ENCODE measurements at regions not wholly inside any gene's neighbourhood (a gene's known extent, or its start where the extent isn't known, plus 50 kb on each side); places are given as distances from the start of the nearest gene placed in this dataset.
"Not testable (repeated sequence)": the region's sequence is repeated elsewhere in the genome, so short reads cannot be mapped to it uniquely, and the experiment has no call there.

DNA sequence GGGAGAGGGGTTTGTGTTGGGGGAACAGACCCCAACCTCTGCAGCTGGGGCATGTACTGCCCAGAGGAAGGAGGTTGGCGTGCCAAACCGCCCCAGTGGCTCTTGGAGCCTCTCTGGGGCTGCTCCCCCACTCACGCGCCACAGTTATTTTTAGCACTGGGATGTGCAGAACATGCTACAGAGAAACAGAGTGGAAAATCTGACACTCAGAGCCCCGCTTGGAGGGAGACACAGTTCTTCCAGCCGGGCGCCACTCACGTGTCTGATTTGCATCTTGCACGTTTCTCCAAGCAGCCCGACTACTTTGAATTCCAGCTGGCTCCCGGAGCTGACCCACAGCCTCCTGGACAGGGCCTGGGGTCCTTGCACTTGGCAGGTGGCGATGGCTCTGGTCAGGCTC, 182.0 kb downstream of the RPS24 start:
- Histone ChIP-seq H3K27ac (peak overlapping the region; percentile 56 to 58), H3K4me3 (no peak overlapping the region)
- peak; percentile 88 for DNase-seq (ENCODE audit: low spot score)
- TF ChIP-seq, protein P1, sequence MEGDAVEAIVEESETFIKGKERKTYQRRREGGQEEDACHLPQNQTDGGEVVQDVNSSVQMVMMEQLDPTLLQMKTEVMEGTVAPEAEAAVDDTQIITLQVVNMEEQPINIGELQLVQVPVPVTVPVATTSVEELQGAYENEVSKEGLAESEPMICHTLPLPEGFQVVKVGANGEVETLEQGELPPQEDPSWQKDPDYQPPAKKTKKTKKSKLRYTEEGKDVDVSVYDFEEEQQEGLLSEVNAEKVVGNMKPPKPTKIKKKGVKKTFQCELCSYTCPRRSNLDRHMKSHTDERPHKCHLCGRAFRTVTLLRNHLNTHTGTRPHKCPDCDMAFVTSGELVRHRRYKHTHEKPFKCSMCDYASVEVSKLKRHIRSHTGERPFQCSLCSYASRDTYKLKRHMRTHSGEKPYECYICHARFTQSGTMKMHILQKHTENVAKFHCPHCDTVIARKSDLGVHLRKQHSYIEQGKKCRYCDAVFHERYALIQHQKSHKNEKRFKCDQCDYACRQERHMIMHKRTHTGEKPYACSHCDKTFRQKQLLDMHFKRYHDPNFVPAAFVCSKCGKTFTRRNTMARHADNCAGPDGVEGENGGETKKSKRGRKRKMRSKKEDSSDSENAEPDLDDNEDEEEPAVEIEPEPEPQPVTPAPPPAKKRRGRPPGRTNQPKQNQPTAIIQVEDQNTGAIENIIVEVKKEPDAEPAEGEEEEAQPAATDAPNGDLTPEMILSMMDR (IDR thresholded peaks at IDR 0.05), result no peak

DNA sequence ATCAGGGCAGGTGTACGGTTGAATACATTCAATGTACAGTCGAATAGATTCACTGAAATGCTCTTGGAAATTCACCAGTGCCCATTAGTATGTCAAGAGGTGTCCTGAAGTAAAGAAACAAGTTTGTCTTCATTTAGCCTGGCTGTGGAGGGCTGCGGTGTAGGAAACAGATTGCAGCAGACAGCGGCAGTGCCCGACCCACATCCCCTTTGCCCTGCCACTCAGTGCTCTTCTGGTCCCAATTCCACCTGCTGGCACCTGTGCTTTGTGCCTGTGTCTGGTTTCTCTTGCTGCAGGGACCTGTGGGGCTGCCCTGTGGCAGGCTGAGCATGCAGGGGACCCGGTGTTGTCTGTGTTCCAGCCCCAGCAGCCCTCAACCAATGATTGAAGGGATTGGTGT, 183.7 kb downstream of the RPS24 start:
- TF ChIP-seq, protein P1 (IDR thresholded peaks at IDR 0.05), result no peak
- H3K4me3 ChIP-seq, result no peak overlapping the region
- DNase-seq (ENCODE audit: low spot score), result no peak
- H3K27ac ChIP-seq, result no peak overlapping the region

- TF ChIP-seq, protein P1 (IDR thresholded peaks at IDR 0.05), result no peak
- no peak for DNase-seq (ENCODE audit: low spot score)
- Histone ChIP-seq H3K27ac (no peak overlapping the region), H3K4me3 (no peak overlapping the region)
These were observed 185.3 kb downstream of the RPS24 start for GRCh38 chr10:78218798-78219490.

DNA sequence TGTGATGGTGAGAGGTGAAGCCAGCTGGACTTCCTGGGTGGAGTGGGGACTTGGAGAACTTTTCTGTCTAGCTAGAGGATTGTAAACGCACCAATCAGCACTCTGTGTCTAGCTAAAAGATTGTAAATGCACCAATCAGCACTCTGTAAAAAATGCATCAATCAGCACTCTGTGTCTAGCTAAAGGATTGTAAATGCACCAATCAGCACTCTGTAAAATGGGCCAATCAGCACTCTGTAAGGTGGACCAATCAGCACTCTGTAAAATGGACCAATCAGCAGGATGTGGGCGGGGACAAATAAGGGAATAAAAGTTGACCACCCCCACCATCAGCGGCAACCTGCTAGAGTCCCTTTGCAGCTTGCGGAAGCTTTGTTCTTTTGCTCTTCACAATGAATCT, 185.9 kb downstream of the RPS24 start:
- H3K4me3 ChIP-seq; H3K27ac ChIP-seq; DNase-seq (ENCODE audit: low spot score): not testable (repeated sequence)

DNA sequence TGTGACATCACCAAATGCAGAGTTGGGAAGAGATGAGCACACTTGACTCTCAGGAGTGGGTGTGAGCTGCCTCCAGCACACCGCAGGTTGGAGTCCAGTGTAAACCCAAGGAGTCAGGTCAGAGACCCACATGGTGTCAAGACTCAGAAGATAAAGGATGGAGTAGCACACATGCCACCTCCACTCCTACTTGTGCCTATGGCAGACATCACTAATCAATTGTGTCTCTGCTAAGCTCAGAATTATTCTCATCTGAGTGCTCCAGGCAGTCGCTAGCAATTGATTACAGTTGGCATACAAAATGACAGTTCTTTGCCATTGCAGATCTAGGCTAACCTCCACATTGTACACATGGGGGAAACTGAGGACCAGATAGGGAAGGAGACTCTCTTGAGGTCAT, 187.1 kb downstream of the RPS24 start:
- Histone ChIP-seq H3K27ac (no peak overlapping the region), H3K4me3 (no peak overlapping the region)
- TF ChIP-seq, protein P1 (IDR thresholded peaks at IDR 0.05), result no peak
- no peak for DNase-seq (ENCODE audit: low spot score)

GRCh38 chr10:78222096-78222790, 188.6 kb downstream of the RPS24 start:
- no peak overlapping the region for H3K27ac ChIP-seq
- DNase-seq (ENCODE audit: low spot score), result no peak
- H3K4me3 ChIP-seq, result no peak overlapping the region
- TF ChIP-seq, protein P1 (IDR thresholded peaks at IDR 0.05), result no peak

DNA sequence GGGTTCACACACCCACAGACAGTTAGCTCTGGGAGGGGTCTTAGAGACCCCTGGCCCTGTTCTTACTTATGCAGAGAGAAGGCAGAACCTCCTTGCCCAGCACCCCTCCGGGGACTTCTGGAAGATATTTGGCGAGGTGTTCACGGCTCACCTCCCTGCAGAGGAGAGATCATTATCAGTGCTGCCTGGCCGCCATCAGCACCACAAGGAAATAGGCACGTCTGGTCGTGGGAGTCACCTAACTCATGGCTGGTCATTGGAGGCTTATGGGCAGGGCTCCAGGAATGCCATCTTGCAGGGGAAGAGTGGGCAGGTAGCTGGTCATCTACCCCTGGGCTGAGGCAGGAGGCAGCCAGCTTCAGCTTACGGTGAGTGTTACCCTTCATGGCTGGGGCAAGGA, 189.4 kb downstream of the RPS24 start:
- Histone ChIP-seq H3K4me3 (no peak overlapping the region), H3K27ac (no peak overlapping the region)
- DNase-seq (ENCODE audit: low spot score), result no peak
- TF ChIP-seq, protein P1 (IDR thresholded peaks at IDR 0.05), result no peak

Data from coronary artery (tissue), 2 donors.